ENCODE measurements at regions not wholly inside any gene's neighbourhood (a gene's known extent, or its start where the extent isn't known, plus 50 kb on each side); places are given as distances from the start of the nearest gene placed in this dataset.

GRCh38 chr4:120568731-120569130 lies 353.8 kb downstream of the PRDM5 start:
- no peak for TF ChIP-seq CTCF (optimal IDR thresholded peaks at IDR 0.05 in 1 of 3, IDR thresholded peaks at IDR 0.05 in 1 of 3, conservative IDR thresholded peaks at IDR 0.05 in 1 of 3; ENCODE audit: extremely low read depth in 1 of 3, insufficient read depth in 2 of 3, low read length in 3 of 3)
- no peak for TF ChIP-seq EZH2 (IDR thresholded peaks at IDR 0.05; ENCODE audit: low read length)
